ENCODE measurements at regions not wholly inside any gene's neighbourhood (a gene's known extent, or its start where the extent isn't known, plus 50 kb on each side); places are given as distances from the start of the nearest gene placed in this dataset.

DNA sequence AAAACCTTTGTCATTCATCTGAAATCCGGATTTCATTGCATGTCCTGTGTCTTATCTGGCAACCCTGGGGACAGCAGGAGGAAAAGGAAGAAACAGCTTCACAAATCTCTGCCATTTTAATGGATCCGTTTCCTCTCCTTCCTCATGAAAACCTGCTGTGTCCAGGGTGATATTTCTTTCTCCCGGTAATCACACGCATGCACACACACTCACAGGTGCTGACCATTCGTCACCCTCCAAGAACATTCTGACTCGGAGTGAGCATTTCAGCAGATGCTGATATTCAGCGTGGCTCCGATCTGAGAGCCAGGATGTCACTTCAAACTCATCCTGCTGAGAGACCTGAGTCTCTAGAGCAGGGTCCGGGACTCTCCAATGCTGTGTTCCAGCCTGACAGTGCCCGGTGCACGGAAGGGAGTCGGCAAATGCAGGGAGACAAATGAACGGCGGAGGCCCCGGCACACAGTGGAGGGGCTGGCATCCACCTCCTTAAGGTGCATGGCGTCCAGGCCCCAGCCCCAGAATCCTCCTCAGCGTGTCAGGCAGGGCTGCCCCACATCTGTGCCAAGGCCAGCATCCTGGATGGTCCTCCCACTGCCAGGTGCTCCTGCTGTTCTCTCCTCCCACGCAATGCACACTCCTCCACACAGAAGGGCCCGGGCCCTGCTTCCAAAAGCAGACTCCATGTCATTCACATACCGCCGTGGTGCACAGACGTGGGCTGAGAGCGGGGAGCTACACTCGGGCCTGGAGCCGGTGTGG lies 70.7 kb downstream of the RBFOX3 start:
- no peak for DNase-seq

DNA sequence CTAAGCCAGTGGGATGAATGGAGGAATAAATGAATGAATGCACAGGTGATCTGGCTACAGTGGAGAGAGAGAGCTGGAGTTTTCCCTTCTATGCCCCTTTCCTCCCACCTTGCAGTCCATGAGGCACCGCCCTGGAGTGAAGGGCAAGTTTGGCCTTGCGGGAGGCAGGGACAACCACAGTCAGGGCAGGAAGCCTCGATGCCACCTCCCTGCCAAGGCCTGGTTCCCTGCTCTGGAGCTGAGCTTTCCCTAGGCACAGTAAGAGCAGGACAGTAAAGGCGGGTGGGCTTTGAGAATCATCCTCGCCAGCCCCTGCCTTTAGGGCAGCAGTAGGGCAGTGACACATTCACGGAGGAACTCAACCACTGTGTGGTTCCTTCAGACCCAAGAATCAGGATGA lies 72.6 kb downstream of the RBFOX3 start:
- DNase-seq = no peak

DNA sequence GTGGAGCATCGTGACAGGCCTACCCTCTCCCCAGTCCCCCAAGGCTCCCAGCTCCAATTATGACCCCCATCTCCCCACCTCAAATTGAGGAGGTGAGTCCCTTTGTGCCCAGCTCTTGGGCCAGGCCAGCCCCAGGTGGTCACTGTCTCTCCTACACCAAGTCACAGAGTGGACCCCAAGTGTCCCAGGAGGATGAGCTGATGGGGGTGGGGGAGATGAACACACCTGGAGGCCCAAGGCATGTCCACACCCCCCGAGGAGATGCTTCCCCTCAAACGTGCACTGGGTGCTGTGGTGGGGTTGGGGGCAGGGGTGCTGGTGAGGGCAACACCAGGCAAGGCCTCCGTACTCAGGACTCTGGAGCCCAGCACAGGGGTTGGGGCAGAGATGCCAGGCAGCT lies 73.2 kb downstream of the RBFOX3 start:
- DNase-seq = no peak

DNA sequence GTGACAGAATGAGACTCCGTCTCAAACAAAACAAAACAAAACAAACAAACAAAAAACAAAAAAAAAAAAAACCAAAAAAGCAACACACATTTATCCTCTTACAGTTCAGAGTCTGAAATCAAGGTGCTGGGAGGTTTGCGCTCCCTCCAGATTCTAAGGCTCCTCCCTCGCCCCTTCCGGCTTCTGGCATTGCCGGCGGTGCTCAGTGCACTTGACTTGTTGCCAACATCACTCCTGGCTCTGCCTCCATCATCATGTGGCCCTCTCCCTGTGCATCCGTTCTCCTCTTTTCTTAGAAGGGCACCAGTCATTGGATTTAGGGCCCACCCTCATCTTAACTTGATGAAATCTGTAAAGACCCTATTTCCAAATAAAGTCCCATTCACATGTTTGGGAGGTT lies 73.8 kb downstream of the RBFOX3 start:
- DNase-seq = no peak

DNA sequence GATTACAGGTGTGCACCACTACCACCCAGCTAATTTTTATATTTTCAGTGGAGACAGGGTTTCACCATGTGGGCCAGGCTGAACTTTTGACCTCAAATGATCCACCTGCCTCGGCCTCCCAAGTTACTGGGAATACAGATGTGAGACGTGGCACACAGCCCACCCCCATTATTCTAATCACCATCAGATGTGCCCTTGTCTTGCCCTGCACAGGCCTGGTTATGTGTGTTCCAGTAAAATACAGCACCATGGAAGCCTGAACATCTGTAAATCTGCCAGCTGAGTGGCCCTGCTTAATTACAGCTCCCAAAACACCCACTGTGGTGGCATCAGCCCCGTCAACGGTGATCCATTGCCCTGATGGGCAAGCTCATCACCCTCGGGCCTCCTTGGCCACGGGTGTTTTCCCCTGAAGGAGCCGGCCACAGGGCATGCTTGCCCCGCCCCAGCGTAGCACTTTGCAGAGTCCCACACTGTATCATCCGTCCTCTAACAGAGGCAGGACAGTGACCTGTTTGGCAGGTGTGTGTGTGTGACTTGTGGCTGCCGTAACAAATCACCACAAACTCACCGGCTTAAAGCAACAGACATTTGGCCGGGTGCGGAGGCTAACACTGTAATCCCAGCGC lies 74.5 kb downstream of the RBFOX3 start:
- no peak for DNase-seq

DNA sequence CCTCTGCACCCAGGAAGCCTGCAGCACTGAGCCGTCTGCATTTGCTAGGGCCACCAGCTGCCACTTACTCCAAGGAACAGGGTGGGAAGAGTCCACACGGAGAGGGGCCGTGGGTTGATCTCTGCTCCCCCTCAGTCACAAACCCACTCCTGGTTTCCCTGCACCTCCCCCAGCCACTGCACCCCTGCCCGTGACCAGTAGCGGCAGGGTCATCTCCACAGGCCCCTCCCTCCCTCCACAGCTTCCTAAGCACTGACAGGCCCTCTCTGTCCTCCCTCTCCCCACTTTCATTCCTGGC lies 75.2 kb downstream of the RBFOX3 start:
- no peak for DNase-seq

DNA sequence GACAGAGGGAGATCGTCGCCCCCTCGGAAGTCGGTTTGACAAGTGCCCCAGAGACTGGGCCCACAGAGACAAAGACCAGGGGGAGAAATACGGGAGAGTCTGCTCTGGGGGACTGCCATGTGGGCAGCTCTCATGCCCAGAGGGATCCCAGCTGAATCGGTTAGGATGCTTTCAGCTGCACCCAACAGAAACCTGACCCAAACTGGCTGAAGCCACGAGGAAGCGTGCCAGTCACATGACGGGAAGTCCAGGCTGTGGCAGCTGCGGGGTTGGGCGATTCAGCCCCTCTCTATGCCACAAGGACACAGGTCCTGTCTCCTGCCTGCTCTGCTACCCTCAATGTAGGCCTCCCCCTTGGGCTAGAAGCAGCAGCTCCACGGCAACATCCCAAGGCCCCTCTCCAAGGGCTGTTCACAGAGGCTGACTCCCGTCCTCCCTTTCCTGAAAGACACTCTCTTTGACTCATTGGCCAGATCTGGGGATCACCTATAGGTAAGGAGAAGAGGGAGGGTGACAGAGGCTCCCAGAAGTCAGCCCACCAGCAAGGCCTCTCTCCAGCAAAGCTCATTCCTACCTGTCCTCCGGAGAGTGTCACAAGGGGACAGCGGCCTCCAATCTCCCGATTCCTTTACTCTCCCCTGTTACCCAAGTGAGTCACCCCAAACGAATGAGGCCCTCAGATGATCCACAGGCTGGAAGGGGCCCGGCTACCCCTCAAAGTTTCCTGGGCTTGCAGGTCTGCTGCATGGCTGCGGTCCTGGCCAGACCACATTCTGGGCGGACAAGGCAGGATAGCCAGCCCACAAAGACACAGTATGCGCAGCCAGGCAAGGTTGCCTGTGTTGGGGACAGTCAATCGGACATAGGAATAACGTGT lies 75.8 kb downstream of the RBFOX3 start:
- DNase-seq = no peak

DNA sequence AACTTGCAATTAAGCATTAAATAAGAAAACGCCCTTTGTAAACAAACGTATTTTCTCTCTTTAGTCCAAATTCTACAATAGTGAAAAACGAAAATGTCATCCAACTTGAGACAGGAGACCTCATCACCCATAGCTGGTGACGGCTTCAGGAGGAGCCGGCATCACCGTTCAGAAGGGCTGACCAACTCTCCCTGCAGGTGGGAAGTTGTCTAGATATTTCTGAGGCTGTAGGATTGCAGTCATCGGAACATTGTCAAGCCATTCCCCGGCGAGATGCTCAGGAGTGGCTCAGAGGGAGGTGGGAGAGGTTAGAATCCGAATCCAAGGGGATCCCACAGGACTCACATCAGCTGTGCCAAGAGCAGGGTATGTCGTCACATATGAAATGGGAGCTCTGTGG lies 76.7 kb downstream of the RBFOX3 start:
- no peak for DNase-seq

DNA sequence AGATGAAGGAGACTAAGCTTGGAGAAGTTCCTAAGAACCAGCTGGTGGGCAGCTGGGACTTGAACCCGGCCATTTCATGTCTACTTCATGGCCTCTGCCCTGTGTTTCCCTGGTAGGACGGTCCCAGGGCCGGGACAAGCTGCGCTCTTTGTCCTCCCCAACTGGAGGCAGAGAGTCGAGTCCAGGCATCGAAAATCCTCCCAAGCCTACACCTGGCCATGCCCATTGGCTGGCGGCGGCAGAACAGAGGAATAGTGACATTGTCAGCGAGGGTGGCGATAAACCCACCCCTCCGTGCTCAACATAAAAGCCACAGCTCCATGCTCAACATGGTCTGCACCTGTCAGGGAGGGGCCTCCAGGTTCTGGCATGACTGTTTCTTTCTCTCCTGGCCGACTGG lies 77.7 kb downstream of the RBFOX3 start:
- DNase-seq = no peak

DNA sequence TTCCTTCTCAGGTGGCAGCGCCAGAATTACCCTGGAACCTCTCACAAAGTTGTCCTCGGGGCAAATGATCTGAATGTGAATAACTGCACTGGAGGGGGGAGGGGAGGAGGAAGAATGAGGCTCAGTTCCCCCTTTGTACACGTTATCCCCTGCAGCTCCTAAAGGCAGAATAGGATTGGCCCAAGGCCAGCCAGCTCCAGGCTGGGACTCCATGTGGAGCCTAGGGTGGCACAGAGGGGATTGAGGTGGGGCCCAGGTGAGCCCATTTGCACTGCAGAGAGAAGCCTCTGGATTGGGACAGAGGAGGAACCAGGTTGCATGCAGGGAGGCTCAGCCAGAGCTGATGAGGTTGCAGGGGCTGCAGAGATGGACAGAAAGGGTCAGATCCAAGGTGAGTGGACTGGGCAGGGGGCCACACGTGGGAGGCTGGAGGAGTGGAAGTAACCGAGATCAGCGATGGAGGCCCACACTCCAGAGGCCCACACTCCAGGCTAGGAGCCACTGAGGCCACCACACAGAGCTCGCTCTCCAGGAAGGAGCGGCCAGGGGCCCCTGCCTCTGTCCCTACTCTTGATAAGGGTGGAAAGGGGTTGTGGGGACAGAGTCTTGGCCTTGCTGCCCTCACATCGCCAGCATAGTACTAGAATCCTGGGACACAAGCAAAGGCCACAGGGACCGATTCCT lies 78.6 kb downstream of the RBFOX3 start:
- no peak for DNase-seq

DNA sequence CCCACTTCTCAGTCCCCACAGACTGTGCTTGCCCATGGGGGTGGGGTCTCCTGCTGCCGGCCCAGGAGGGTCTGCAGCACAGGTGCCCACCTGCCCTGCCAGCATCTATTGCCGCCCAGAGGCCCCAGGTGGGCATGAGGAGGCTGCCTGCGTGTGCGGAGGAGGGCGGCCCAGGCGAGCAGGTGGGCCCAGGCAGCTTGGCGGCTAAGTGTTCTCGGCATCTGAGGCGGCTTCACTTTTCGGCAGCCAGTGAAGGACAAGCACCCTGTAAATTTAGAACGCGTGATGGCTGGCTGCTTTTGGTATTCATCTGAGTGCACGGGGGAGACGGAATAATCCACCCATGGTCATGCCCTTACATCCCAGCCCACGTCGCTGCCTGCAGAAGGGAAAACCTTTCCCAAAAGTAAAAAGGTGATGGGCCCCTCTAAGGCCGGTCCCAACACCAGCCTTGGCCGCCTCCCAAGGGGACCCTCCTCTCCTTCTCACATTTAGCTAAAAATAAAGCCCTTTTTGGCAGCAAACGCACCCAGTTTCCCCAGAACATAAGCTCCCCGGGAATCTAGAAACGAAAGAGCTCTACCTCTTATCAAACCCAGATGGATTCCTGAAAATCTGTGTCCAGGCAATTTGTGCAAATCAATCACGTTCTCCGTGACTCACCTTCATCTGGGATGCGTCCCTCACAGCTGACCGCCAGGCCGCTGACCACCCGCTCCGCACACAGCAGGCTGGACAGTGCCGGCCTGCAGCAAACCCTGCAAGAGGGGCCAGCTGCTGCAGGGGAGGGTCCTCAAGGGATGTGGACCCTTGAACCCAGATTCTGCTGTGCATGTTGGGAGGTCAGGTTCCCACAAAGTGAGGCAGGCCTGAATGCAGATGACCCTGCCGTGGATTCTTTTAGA lies 79.4 kb downstream of the RBFOX3 start:
- DNase-seq = peak; percentile 31

DNA sequence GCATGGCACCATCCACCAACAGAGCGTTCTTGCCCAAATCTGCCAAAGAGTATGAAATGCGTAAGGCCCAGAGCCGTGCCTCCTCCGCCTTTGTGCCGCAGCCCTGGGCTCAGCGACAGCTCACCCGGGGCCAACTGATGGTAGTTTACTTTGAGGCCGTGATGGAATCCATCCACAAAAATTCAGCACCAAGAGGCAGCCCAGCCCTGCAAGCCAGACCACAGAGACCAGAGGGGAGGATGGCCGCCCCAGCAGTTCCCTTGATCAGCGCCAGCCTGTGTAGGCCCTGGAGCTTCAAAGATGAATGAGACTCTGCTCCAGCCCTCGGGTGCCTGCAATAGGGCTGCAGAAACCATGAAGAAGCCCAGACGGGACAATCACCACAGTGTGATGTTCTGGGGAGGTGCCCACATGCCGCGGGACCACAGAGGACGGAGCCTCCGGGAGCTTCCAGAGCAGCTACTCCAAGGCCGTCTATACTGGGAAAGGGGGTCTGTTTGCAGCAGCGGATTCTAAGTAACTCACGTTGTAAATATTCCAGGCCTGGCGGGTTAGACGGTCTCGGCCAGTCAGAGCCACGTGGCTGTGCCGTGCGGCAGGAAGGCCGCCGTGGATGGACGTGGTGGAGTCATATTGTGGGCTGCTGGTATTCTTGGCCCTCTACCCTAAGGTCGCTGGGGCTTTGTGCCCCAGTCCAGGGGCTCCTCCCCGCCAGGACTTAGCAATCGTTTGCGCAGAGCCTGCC lies 80.3 kb downstream of the RBFOX3 start:
- no peak for DNase-seq

DNA sequence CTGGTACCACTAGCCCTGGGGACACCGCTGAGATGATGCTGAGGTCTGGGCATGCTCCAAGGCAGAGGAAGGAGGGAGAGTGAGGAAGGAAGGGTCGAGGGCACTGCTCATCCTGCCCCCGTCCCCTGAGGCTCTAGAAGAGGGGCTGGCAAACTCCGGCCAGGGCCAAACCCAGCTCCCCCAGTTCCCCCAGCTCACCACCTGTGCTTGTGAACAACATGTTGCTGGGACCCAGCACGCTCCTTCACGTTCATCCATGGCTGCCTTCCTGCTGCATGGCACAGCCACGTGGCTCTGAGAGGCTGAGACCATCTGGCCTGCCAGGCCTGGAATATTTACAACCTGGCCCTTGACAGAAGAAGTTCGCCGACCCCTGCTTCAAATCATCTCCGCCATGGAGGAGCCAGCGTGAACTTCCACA lies 81.2 kb downstream of the RBFOX3 start:
- DNase-seq = no peak

DNA sequence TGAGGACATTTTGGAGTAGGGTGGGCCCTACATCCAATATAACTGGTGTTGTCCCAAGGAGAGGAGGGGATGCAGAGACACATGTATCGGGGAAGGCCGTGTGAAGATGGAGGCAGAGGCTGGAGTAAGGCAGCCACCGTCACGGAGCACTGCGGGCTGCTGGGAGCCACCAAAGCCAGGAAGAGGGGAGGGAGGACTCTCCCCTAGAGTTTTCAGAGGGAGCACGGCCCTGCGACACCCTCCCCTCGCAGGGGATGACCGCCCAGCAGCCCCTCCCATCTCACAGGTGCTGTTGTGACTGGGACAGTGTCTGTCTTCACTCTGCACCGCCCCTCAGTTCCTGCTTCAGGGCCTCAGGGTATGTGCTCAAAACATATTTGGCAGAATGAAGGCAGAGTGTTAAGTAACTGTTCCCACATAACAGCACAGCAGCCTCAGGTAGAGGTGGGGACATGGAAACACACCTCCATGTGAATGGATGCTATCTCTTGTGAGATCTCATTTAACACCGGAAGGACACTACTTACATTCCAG lies 82.2 kb downstream of the RBFOX3 start:
- DNase-seq = no peak

DNA sequence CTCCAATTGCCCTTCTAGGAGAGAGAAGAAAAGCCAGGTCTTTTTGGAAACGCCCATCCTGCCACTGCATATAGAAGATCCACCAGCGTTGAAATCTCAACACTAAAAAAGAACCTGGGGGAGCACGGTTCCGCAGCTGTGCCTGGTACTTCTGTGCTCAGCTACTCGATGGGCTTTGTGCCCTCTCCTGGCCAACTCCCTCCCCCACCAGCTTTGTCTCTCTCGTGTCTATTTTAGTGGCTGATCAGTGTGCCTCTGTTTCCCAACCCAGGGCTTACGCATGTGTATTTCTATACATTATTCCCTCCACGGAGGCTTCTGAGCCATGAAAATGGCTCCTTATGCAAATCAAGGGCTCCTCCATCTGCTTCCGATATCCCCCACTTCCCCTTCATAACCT lies 83.5 kb downstream of the RBFOX3 start:
- no peak for DNase-seq

DNA sequence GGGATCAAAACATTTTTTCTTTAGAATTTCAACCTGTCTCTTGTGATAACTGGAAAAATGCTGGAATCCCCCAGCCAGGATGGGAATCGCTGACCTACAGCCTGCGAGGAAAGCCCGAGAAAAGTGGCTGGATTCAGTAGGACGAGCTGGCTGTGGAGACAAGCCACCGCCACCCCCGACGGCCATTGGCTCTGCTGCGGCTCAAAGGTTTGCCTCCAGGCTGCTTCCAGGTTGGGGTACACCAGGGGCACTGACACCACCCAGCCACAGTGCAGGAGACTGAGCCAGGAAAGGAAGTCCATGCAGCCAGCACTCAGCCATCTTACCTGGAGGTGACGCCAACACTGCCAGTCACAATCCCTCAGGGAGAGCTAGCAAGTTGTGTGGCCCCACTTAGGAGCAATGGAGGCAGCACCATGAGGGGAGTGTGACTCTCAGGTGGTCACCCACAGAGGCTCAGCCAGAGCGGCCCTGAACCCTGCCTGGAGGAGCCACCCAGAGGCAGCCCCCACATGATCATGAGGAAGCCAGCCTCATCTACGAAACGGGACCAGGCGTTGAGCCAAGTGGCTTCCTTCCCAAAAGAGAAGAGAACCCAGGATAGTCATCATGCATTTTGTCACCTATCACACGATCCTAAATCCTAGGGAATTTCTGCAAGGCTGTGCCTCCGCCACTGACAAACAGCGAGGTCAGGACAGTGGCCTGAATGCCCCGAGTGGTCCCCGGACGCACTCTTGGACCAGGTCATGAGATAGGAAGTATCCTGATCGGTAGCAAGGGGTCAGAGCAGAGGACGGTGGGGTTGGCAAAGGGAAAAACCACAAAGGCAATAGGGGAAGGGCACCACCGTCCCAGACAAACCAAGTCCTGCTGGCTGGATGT lies 84.8 kb downstream of the RBFOX3 start:
- DNase-seq = no peak

DNA sequence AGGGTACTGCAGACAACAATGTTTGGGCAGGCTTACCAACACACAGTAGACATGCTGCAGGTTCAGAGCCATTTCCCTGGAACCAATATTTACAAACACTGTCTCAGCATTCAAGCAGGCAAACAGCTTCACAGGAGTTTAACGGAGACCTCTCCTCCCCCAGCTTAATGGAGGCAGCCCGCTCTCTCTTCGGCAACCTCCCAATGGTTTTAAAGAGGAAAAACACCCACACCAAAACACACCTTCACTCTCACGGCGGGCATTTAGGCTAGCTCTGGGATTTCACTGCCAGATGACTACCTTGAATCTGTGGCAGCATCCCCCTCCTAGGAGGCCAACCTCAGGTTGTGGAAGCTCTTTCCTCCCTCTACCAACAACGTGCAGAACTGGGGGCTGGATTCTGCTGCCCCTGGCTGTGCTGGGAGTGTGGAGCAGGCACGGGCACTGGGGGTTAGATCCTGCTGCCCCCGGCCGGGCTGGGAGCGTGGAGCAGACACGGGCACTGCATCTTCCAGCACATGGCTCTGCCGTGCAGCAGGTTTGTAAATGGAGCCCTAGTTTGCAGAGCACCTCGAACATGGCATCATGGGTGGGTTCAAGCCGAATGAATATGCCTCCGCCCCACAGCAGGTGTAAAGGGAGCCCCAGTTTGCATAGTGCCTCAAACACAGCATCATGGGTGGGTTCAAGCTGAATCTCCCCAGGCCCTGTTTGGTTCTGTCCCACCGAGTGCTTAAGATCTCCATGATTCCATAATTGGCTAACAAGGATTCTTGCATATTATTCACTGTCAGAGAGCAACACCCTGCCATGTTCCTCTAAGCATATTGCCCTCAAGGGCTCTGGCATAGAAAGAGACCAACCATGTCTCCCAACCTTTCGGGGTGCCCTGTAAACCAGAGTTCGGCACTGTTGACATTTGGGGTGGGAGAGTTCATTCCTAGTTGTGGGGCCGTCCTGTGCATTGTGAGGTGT lies 86.4 kb downstream of the RBFOX3 start:
- no peak for DNase-seq

DNA sequence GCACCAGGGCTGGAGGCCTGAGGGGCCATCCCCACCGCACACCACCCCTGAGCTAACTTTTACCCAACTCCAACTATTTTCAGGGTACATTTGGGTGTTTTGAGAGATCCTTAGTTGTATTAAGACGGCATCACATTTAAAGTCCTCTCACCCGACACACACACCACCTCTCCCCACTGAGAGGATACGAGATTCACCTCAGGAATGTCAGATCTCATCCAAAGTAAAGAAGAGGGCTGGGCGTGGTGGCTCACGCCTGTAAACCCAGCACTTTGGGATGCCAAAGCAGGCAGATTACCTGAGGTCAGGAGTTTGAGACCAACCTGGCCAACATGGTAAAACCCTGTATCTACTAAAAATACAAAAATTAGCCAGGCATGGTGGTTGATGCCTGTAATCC lies 88.4 kb downstream of the RBFOX3 start:
- DNase-seq = no peak

DNA sequence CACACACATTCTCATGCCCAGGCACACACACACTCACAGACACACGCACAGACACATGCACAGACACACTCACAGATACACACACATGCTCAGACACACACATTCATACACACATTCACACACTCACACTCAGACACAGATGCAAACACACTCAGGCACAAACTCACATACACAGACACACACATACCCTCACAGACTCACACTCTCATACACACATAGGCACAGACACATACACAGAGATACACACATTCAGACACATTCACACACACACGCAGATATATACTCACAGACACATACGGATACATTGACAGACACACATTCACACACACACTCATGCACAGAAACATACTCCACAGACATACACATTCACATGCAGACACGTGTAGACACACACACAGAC lies 89.6 kb downstream of the RBFOX3 start:
- no peak for DNase-seq

Data from occipital lobe (tissue), 1 donor.